Suprapubic skin (tissue), 3 donors: ENCODE measurements at regions not wholly inside any gene's neighbourhood (a gene's known extent, or its start where the extent isn't known, plus 50 kb on each side); places are given as distances from the start of the nearest gene placed in this dataset.

ENCODE experiments used
- CTCF ChIP-seq, 2 donors: fragments of 200-600 bp in 1 of 2; fragments of 450-650 bp in 1 of 2; sonication (generic) in 1 of 2; IDR thresholded peaks; one replicate each; pipeline ENCODE4 v1.5.1; 2016 to 2019; ENCODE audit warnings: antibody characterized with exemption in 2 of 2, mild to moderate bottlenecking in 1 of 2, moderate library complexity in 1 of 2
- EP300 ChIP-seq: sonication (generic); formaldehyde crosslinking; IDR thresholded peaks from one replicate; pipeline ENCODE4 v1.6.1; 2017; ENCODE audit warnings: antibody characterized with exemption
- POLR2A ChIP-seq, 2 donors: fragments of 450-650 bp; IDR thresholded peaks; one replicate each; pipeline ENCODE4 v1.6.1; 2017; ENCODE audit warnings: antibody characterized with exemption in 2 of 2, mild to moderate bottlenecking in 2 of 2, moderate library complexity in 2 of 2

GRCh38 chr9:78486661-78487060, 189.7 kb downstream of the PSAT1 start:
- no peak for TF ChIP-seq EP300
- no peak for TF ChIP-seq CTCF (IDR thresholded peaks at IDR 0.05)
- no peak for TF ChIP-seq POLR2A (IDR thresholded peaks at IDR 0.05)
